Hematopoietic multipotent progenitor cell treated with erythropoietin and hydrocortisone succinate and interleukin-3 and kit ligand, for 15 days (in vitro differentiated cells): ENCODE measurements at regions not wholly inside any gene's neighbourhood (a gene's known extent, or its start where the extent isn't known, plus 50 kb on each side); places are given as distances from the start of the nearest gene placed in this dataset.

Experiments
- DNase-seq: peaks from one replicate; pipeline ENCODE4 v3.0.0-alpha.2; 2015; ENCODE audit warnings: low spot score

DNA sequence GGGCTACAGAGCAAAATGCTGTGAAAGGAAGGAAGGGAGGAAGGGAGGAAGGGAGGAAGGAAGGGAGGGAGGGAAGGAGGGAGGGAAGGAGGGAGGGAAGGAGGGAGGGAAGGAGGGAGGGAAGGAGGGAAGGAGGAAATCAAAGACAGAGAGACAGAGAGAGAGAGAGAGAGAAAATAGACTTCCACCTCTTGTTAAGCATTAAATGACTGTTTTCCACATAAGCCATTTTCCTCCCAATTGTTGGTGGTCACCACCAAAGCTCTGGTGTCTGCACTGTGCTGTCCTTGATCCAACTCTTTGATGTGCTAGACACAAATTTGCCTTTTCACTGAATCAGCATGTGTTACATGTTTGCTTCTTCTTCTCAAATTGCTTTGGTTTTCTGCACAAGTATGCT, 90.7 kb upstream of the INHBA start:
- DNase-seq, result no peak

DNA sequence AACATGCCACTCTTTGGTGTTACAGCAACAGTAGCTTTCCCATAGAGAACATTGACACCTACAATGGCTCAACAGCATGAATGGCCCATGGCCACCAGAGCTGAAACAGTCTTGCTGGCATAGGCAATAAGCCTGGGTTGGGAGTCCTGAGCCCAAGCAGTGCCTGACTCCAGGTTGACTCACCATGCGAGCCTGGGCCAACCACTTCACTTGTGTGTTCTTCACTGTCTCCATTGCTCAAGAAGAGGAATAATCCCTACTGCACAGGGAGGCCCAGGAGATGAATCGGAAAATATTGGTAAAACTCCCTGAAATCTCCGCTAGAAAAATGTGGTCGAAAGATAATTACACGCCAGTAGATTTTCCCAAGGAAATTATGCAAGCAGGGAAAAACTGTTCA, 89.2 kb upstream of the INHBA start:
- no peak for DNase-seq

DNA sequence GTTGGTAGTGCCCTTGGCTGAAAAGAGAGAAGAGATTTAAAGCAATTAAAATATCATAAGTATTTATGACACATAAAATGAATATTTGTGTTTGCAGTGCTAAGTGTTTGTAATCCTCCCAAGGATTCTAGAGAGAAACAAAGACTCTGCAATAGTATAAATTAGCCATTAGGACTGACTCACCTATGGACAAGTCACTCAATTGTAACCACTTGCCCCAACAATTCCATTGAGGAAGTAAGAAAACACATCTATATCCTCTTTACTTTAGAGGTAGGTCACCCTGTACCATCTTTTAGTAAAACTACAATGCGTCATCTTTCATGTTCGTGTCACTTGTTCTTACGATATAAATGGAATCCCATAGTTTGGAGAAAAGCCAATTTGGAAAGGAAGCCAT, 85.7 kb upstream of the INHBA start:
- no peak for DNase-seq

DNA sequence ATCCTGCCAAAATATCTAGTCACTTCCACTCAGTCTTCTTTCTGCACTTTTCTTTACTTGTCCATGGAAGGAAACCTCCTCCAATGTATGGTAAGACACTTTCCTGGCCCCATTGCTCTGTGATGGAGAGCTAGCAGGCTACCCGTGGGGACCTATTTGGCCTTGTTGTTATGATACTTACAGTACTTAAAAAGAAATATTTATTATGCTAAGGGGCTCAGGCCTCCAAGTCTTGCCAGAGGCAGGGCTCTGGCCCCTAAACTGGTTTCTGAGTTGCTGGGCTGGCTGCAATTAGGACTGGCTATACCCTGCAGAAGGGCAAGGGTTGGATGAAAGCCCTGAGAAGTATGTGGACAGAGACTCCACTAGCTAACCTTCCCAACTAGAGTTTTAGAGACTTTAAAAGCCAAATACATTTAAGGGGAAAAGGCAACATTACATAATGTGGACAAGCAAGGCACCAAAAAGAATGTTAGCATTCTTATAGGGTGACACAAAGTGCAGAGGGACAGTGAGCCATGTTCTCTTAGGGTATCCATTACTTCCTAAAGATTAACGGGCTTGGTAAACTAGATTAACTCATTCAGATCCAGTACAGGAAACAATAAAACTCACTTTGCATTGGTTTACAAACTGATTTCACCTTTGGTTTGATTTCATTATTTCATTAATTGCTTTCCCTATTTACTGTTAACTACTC, 84.9 kb upstream of the INHBA start:
- no peak for DNase-seq

DNA sequence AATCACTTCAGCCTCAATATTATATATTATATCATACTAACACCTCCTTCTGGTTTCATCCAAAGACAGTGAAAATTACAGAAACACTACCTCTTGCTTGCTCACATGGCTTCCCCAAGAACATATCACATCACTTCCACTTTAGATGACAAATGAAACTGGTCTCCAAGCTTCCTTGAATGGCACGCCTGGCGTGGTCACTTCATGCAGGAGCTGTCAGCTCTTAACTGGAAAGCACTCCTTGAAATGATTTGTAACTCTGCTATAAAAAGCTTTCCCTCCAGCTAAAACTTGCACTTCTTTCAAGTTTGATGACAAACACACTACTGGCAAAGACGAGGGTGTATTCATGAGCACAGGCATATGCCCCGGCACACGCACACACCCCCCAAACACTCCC, 84.1 kb upstream of the INHBA start:
- no peak for DNase-seq

DNA sequence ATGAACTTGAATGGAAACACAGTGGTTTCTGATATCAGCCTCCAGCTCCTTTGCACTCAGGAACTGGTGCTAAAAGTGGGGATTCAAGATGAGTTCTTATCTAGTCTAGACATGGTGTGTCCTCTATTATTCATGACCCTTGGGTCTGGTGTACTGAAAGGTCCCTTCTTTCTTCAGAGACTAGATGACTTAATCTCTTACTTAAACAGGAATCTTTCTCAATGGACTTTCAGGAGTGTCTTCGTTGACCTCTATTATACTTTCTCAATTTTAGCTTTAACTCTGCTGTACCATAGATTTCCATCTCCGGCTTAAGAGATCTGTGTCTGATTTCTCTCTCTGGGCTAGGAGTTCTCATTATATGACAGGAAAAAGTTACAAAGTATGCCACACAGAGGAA, 83.5 kb upstream of the INHBA start:
- DNase-seq, result no peak

DNA sequence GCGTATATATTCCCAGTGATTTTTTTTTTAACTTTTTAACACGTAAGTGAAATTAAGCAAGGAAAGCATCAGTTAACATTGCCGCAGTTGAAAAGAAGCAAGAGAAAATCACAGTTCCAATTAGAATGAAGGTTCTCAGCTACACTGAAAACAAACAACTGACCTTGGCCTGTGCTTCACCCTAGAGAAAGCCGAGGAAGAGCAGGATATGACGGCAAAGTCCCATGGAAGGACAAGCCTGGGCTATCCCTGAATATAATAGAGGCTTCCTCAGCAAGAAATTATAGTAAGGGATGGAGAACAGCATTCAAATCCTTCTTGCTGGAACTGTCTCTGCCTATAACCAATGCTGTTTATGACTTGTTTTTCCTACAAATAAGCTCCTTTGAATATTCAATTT, 83.0 kb upstream of the INHBA start:
- no peak for DNase-seq

DNA sequence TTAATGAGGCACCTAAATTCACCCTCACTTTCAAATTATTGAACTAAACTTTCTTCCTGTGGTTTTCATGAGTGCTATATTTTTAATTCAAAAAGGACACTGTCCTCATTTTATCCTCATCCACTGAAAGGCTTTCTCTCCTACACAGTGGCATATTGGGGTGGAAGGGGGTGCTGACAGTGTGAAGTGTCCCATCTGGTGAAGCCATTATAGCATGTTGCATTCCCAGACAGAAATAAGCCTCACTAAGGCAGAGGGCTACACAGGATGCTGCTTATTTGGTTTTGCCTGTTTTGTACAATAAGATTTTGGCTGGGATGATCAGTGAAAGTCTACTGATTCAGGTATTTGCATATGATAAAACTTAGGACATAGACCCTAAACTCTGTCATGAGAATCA, 82.4 kb upstream of the INHBA start:
- no peak for DNase-seq

DNA sequence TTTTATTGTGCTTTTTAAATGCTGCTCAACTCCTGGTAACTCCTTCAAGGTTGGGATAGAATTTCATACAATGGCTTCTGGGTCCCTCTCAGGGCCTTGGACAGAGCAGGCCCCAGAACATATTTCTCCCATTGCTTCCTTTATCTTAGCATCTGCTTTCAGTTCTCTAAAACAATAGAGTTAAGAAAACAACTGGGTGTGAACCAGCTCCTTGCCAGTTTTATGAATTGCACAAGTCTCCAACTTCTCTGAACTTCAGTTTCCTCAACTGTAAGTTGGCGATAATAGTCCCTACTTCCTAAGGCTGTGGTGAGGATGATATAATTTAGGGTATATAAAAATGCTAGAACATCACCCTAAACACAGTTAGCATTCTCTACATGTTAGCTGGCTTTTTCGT, 77.0 kb upstream of the INHBA start:
- no peak for DNase-seq

DNA sequence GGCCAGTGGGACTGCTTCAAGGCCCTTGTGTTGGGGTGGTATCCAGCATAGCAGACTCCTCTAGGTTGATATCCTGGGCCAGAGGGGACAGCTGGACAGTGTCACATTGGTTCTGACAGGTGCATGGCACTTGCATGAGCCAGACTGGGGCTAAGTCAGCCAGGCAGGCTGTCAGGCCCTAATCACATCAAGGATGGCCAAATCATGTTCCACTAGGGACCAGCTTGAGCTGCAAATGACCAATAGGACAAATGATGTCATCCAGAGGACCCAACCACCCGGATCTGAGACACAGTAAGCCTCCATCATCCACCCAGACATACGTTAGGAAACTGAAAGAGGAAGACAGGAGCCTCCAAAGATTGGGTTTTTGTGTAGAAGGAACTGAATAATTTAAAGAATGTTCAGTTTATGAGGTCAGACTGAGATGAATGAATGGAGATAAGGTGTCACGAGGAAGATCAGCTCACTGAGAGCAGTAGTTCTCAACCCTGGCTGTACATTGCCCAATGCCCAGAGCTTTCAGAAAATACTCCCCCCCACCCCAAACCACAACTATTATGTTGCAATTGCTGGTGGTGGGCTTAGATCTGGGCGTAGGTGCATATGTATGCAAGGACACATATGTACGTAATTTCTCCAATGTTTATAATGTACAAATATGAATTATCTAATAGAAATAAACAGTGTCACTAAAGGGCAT, 75.2 kb upstream of the INHBA start:
- no peak for DNase-seq

DNA sequence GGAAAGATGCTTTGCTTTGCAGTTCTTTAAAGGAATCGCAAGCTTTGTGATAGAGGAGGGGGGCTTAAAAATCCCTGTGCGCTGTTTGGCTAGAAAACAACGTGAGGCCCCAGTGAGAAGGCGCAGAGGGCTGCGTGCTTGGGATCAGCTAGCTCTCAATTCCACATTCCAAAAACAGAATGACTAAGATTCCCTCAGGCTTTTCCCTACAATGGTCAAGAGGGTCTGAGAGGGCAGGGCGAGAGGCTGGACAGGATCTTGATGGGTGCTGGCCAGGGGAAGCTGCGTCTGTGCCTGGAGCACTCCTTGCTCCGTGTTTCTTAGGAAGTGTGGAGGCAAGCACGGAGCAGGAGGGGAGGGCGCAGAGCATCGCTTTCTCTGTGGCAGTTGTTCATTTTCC, 72.1 kb upstream of the INHBA start:
- DNase-seq, result no peak

DNA sequence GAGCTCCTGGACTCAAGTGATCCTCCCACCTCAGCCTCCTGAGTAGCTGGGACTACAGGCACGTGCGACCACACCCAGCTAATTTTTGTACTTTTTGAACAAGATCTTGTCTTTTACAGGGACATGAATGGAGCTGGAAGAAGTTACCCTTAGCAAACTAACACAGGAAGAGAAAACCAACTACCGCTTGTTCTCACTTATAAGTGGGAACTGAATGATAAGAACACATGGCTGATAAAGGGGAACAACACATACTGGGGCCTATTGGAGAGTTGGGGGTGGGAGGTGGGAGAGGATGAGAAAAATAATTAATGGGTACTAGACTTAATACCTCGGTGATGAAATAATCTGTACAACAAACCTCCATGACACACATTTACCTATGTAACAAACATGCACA, 70.9 kb upstream of the INHBA start:
- no peak for DNase-seq

DNA sequence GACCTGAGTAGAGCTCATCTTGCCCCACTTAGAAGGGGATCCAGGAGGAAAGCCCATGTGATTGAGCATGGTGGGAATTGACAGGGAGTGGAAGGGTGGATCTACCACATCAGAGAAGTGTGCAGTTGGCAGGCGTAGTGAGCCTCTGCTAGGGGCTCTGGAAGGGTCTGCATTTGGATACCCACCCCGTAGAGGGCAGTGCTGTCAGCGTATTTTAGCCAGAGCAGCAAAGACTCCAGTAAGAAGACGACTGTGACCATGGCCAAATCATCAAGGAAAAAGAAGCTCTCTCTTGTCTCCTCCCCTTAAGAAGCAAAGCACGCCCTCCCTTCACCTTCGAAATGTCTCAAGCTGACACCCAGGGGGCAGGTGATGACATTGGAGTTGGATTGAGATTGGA, 68.8 kb upstream of the INHBA start:
- DNase-seq, result no peak

DNA sequence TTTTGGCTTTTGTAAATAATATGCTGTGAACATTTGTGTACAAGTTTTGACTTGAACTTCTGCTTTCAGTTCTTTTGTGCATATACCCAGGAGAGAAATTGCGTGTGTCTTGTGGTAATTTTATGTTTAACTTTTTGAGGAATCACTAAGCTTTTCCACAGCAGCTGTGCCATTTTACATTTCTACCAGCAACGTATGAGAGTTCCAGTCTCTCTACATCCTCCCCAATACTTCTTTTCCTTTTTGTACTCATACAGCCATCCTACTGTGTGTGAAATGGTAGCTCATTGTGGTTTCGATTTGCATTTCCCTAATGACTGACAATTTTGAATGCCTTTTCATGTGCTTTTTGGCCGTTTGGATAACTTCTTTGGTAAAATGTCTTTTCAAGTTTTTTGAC, 66.3 kb upstream of the INHBA start:
- DNase-seq, result no peak

DNA sequence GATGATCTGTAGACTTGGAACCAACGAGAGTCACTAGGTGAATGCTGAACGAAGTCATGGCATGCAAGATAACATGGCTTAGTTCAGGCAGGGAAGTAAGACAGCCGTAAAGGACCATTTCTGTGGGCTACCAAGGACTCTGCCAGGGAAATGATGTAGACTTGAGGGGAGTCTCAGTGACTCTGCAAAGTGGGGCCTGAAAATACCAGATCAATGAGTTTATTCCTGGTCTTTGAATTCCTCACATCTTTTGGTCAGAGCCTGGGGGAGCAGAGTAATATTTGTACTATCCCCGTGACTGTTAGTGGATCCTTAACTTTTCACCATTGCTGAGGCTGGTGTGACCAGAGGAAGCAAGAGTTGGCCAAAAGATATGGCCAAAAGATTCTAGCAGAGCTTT, 60.7 kb upstream of the INHBA start:
- no peak for DNase-seq

DNA sequence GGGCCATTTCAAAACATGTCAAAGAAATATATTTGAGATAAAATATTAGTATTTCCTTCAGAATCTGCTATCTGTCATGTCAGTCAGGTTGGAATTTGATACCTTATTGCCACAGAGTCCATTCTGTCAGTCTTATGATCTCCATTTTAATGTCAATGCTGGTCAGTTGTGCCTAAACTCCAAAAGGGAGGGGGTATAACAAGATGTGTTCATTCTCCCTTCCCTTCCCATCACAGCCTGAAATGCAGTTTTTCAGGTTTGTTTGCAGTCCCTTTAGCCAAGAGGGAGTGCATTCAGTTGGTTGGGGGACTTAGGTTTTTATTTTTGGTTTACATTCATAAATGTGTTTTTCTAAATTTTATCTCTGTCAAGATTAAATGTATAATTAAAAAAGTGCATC, 59.8 kb upstream of the INHBA start:
- no peak for DNase-seq

DNA sequence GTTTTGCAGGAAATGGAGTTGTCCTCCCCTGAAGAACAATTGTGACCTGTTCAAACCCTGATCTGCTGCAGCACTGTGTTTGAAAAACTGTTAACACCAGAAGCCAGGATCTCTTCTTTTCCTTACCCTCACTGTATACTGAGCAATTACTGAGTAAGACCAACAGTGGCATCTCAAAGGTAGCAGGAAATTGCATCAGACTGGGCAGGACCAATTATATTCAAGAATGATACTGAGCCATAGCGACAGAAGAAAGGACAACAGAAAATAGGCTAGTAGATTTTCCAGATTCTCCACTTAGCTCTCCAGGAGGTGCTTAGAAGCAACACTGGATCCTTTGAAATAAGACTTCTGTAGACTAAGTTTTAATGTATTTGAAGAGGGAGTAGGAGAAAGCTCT, 57.4 kb upstream of the INHBA start:
- no peak for DNase-seq

DNA sequence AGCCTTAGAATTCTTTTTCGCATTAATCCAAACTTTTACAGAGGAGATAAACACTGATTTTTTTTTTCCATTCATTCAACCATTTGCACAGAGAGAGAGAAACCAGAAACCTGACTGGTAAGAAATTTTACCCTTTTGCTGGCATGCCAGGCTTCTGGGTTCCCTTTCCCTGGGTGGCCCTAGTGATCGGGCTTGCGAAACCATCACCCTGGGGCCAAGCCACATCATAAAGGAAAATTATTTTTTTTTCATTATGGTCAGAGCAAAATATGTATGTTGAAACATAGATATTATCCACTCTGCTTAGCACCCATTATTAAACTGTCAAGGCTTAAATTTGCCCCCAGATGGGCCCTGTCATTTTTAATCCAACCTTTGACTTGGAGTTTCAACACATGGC, 55.4 kb upstream of the INHBA start:
- DNase-seq, result no peak

DNA sequence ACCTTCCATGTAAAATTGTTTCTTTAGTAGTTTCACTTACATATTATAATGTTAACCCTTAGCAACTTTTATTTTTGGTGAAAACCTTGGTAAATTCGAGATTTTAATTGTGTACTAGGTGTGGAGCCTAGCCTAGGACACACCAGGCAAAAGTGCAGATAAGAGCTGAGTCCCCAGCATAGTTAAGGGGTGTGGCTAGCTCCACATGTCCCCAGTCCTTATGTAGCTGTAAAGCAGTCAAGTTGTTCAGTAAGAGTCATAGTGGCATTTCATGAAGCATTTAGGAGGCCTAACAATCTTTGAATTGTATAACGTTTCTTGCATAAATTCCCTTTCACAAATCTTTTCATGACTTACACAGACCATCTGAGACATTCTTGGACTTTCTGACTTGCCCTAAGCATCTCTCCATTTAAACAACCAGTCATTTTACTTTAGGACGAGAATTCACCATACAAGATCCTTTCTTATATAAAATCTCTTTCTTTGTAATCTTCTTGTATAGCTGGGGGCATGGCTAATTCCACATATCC, 53.8 kb upstream of the INHBA start:
- DNase-seq, result no peak

DNA sequence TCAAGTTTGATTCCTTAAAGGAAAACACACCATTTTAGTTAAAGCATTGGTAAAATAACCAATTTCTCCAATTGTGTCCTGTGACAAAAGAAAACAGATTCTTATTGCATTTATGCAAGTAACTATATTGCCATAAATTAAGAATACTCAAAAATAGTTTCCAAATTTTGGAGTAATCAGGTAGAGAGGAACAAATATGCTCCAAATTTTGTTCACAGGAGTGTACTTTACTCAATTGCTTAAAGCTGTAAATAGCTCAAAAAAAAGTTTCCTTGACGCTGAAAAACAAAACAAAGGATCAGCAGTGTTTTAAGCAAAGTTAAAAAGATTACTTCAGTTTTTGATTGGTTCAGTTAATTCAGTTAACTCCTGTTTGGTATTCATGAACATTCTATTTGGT, 52.2 kb upstream of the INHBA start:
- no peak for DNase-seq

DNA sequence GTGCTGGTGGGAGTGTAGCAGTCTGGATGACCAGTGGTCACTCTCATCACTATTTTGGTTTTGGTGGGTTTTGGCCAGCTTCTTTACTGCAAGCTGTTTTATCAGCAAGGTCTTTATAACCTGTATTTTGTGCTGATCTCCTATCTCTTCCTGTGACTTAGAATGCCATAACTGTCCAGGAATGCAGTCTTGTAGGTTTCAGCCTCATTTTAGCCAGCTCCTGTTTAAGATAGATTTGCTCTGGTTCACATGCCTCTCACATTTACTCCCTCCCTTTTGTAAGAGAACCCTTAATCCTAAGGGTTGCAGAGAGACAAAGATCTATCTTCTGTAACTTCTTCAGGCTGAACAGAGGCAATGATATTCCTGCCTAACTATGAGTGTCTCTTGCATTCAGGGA, 51.2 kb upstream of the INHBA start:
- DNase-seq, result no peak
